ENCODE measurements at regions not wholly inside any gene's neighbourhood (a gene's known extent, or its start where the extent isn't known, plus 50 kb on each side); places are given as distances from the start of the nearest gene placed in this dataset.
"Not testable (repeated sequence)": the region's sequence is repeated elsewhere in the genome, so short reads cannot be mapped to it uniquely, and the experiment has no call there.

- Mint-ChIP-seq H3K27me3 (peaks cover 28% of the 10 kb centered on the region), H3K36me3 (ENCODE audit: low read depth) (no peaks in the 10 kb centered on the region), H3K4me1 (ENCODE audit: low read depth) (peaks cover 21% of the 10 kb centered on the region), H3K27ac (peak overlapping the region; percentile 88), H3K9me3 (no peaks in the 10 kb centered on the region), H3K4me3 (peak overlapping the region; percentile 72)
- intact Hi-C loops (cut with micrococcal nuclease): no loop called here
Observed at GRCh38 chr14:34059037-34059924, 108.4 kb upstream of the EGLN3 start.

- H3K9me3 Mint-ChIP-seq: no peaks in the 10 kb centered on the region
- no peak overlapping the region for H3K27ac Mint-ChIP-seq
- H3K36me3 Mint-ChIP-seq (ENCODE audit: low read depth): no peaks in the 10 kb centered on the region
- no peak overlapping the region for H3K4me3 Mint-ChIP-seq
- peaks cover 28% of the 10 kb centered on the region for H3K27me3 Mint-ChIP-seq
- intact Hi-C loops (cut with micrococcal nuclease): no loop called here
- H3K4me1 Mint-ChIP-seq (ENCODE audit: low read depth): peaks cover 21% of the 10 kb centered on the region
Observed at GRCh38 chr14:34058510-34058909, 107.6 kb upstream of the EGLN3 start.

DNA sequence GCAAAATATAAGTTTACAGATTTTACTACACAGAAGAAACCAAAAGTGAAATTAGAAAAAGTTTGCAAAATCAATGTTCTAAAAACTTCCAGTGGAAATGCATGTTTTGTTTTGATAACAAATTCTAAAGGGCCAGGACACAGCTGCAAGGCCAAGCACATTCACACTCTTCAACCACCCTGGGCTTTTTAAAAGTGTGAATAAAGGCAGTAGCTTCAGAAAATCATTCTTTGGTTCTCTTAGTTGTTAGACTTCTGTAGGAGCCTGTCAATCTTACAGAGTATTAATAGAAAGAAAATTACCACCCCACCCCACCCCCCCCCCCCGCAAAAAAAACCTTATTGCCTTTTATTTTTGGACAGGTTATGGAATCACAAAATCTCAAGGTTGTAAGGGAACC, 105.2 kb upstream of the EGLN3 start:
- peaks cover 32% of the 10 kb centered on the region for H3K4me1 Mint-ChIP-seq (ENCODE audit: low read depth)
- H3K4me3 Mint-ChIP-seq: no peak overlapping the region
- no peaks in the 10 kb centered on the region for H3K36me3 Mint-ChIP-seq (ENCODE audit: low read depth)
- H3K27me3 Mint-ChIP-seq: peaks cover 24% of the 10 kb centered on the region
- intact Hi-C loops (cut with micrococcal nuclease): no loop called here
- H3K27ac Mint-ChIP-seq: no peak overlapping the region
- no peaks in the 10 kb centered on the region for H3K9me3 Mint-ChIP-seq

DNA sequence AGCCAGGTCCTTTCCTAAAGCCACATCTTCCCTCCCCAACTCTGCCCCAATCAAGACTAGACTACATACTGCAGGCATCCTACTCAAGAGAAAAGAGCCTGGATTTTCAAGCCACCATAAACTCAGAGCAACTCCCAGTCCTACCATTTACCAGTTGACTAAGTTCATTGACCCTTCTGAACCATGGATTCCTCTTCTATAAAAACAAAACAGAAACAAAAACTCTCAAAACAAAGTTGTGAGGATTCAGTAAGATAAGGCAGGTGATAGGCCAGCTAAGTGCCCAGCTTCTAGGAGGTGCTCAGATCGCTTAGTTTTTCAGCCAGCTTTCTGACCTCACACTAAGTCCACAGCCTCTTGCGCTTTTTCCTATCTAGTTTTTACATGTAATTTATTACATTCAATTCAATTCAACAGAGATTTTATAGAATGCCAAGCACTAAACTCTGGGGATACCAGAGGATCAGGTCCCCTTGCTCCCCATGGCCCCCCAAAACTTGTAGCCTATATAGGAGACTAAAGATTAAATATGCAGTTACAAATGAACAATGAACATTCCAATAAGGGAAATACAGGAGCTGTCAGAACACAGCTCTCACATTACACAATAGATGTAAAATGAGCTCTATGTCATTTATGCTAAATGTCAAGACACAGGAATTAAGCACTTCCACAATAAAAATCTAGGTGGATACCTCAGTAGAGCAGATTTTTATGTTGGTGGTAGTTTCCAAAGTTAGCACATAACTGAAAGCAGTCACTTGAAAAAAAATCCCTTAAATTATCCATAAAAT, 104.5 kb upstream of the EGLN3 start:
- Mint-ChIP-seq H3K36me3 (ENCODE audit: low read depth) (no peaks in the 10 kb centered on the region), H3K27me3 (peaks cover 26% of the 10 kb centered on the region), H3K9me3 (no peaks in the 10 kb centered on the region), H3K4me3 (no peak overlapping the region), H3K4me1 (ENCODE audit: low read depth) (peaks cover 25% of the 10 kb centered on the region), H3K27ac (no peak overlapping the region)
- intact Hi-C loops (cut with micrococcal nuclease): no loop called here

- intact Hi-C loops (cut with micrococcal nuclease): no loop called here
- Mint-ChIP-seq H3K9me3 (no peaks in the 10 kb centered on the region), H3K4me3 (no peak overlapping the region), H3K36me3 (ENCODE audit: low read depth) (no peaks in the 10 kb centered on the region), H3K4me1 (ENCODE audit: low read depth) (peaks cover 15% of the 10 kb centered on the region), H3K27me3 (peaks cover 25% of the 10 kb centered on the region), H3K27ac (no peak overlapping the region)
Observed at GRCh38 chr14:34053666-34054065, 102.8 kb upstream of the EGLN3 start.

- Mint-ChIP-seq H3K4me1 (ENCODE audit: low read depth) (peaks cover 15% of the 10 kb centered on the region), H3K27me3 (peaks cover 23% of the 10 kb centered on the region), H3K36me3 (ENCODE audit: low read depth) (no peaks in the 10 kb centered on the region), H3K9me3 (no peaks in the 10 kb centered on the region), H3K27ac (no peak overlapping the region), H3K4me3 (no peak overlapping the region)
- intact Hi-C loops (cut with micrococcal nuclease): no loop called here
Observed at GRCh38 chr14:34052658-34053014, 101.8 kb upstream of the EGLN3 start.

DNA sequence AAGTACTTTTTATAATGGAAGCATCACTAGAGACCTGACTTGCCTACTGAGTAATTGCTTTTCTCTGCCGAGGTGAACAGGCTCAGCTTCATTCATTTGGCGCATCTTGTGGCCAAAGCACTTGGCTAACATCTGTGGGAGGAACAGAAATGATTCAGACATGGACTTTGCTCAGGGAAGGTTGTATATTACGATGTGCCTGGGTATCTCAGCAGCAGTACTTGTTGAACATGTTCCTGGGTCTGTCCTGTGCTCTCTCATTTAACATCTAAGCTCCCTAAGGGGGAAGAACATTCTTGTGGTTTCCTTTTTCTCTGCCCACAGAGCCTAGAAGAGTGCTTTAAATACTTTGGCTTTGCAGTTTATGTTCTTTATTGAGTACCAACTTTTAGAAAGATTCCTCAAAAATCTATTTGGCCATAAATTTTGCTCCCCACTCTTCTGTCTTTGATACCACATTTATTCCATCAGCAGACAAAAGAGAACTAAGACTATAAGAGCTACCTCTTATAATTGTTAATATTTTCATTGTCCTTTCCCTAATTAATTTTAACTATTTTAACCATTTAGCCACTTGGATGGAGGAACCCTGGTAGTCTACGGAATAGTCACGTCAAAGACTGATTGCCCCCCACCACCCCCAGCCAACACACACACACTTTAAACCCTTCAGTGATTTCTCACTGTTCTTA, 101.2 kb upstream of the EGLN3 start:
- Mint-ChIP-seq H3K4me1 (ENCODE audit: low read depth) (peaks cover 15% of the 10 kb centered on the region), H3K4me3 (no peak overlapping the region), H3K27ac (no peak overlapping the region)

DNA sequence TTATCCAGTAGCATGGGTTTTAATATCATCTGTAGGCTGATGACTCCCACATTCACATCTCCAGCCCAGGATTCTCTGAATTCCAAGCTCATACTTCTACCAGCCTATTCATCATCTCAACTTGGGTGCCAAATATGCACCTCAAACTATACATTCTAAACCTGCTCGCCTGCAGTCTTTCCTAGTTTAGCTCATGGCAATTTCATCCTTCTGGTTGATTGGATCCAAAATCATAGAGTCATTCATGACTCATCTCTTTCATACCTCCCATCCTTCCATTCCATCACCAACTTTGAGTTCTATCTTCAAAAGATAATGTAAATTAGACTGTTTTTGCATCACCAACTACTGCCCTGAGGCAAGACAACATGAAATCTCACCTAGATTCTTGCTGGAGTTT, 99.7 kb upstream of the EGLN3 start:
- Mint-ChIP-seq H3K36me3 (ENCODE audit: low read depth) (no peaks in the 10 kb centered on the region), H3K9me3 (no peaks in the 10 kb centered on the region), H3K27me3 (peaks cover 19% of the 10 kb centered on the region), H3K4me1 (ENCODE audit: low read depth) (peaks cover 15% of the 10 kb centered on the region), H3K27ac (no peak overlapping the region), H3K4me3 (no peak overlapping the region)
- intact Hi-C loops (cut with micrococcal nuclease): no loop called here

More for the DNA sequence above, 101.2 kb upstream of the EGLN3 start:
- H3K36me3 Mint-ChIP-seq (ENCODE audit: low read depth): no peaks in the 10 kb centered on the region
- H3K27me3 Mint-ChIP-seq: peaks cover 19% of the 10 kb centered on the region
- no peaks in the 10 kb centered on the region for H3K9me3 Mint-ChIP-seq
- intact Hi-C loops (cut with micrococcal nuclease): no loop called here

- intact Hi-C loops (cut with micrococcal nuclease): no loop called here
- Mint-ChIP-seq H3K27me3 (peaks cover 15% of the 10 kb centered on the region), H3K4me1 (ENCODE audit: low read depth) (peaks cover 15% of the 10 kb centered on the region), H3K4me3 (no peak overlapping the region), H3K27ac (no peak overlapping the region), H3K36me3 (ENCODE audit: low read depth) (no peaks in the 10 kb centered on the region), H3K9me3 (no peaks in the 10 kb centered on the region)
Observed at GRCh38 chr14:34049790-34050189, 98.9 kb upstream of the EGLN3 start.

DNA sequence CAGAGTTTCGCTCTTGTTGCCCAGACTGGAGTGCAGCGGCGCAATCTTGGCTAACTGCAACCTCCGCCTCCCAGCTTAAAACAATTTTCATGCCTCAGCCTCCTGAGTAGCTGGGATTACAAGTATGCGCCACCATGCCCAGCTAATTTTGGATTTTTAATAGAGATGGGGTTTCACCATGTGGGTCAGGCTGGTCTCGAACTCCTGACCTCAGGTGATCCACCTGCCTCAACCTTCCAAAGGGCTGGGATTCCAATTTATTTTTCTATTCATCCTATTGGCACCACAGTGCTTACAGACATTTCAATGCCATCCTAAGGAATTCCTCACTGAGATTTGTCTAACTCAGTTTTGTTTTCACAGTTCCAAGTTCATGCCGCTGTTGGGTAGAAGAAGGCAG, 98.3 kb upstream of the EGLN3 start:
- Mint-ChIP-seq H3K27me3 (peaks cover 18% of the 10 kb centered on the region), H3K4me1 (ENCODE audit: low read depth) (peaks cover 15% of the 10 kb centered on the region)
- intact Hi-C loops (cut with micrococcal nuclease); H3K27ac Mint-ChIP-seq; H3K36me3 Mint-ChIP-seq (ENCODE audit: low read depth); H3K4me3 Mint-ChIP-seq; H3K9me3 Mint-ChIP-seq: not testable (repeated sequence)

DNA sequence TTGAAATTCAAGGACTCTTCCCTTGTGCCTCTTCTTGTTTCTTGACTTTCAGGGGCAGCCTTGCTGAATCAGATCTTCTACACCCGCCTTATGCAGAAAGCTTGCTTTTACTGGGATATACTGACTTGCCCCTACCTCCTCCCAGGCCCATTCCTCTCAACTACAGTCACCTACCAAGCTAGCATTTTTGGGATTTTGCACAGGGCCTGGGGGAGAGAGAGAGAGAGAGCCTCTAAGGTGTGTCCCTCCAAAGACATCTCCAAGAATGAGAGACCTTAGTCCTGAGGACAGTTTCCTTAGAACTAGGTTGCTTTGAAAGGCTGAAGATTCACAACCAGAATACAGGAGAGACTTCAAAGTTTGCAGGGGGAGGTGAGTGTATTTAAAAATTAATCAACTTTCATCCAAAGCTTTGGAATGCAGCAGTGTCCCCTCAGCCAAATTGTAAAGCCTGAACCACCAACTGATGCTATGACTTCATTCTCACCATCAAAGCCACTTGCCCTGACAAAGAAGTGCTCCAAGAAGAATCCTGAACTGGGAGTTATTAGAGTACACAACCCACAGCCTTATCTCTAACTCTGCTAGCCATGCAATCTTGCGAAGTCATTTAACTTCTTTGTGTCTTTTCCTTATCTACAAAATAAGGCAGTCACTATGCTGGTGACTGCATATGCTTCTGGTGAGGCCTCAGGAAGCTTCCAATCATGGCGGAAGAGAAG, 96.1 kb upstream of the EGLN3 start:
- H3K27ac Mint-ChIP-seq: no peak overlapping the region
- peaks cover 3% of the 10 kb centered on the region for H3K4me1 Mint-ChIP-seq (ENCODE audit: low read depth)
- no peak overlapping the region for H3K4me3 Mint-ChIP-seq
- intact Hi-C loops (cut with micrococcal nuclease): no loop called here
- H3K9me3 Mint-ChIP-seq: no peaks in the 10 kb centered on the region
- H3K36me3 Mint-ChIP-seq (ENCODE audit: low read depth): no peaks in the 10 kb centered on the region
- peaks cover 14% of the 10 kb centered on the region for H3K27me3 Mint-ChIP-seq

DNA sequence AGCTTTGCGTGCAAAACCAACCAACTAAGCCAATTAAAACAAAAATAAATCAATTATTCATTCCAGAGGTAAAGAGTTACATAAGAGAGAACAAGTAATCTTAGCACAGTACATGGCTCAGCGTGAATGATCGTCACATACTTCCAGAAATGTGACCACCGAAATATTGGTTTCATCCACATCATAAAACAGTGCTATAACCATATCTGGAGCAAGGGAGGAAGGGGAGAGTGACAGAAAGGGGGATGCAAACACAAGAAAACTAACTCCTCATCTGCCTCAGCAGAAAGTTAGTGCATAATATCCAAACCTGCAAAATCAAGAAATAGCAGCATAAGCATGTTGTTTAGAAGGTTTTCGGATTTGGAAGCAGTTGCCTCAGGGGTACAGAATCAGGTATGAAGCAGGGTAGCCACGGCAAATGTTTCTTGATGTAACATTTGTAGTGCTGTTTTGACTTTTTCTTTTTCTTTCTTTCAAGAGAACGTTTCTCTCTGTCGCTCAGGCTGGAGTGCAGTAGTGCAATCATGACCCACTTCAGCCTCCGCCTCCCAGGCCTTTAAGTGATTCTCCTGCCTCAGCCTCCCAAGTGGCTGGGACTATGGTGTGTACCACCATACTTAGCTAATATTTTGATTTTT, 93.9 kb upstream of the EGLN3 start:
- Mint-ChIP-seq H3K27me3 (peaks cover 7% of the 10 kb centered on the region), H3K4me1 (ENCODE audit: low read depth) (no peaks in the 10 kb centered on the region), H3K27ac (no peak overlapping the region), H3K4me3 (no peak overlapping the region), H3K36me3 (ENCODE audit: low read depth) (no peaks in the 10 kb centered on the region), H3K9me3 (no peaks in the 10 kb centered on the region)
- intact Hi-C loops (cut with micrococcal nuclease): no loop called here

- Mint-ChIP-seq H3K4me3 (no peak overlapping the region), H3K27ac (no peak overlapping the region), H3K9me3 (no peaks in the 10 kb centered on the region), H3K36me3 (ENCODE audit: low read depth) (no peaks in the 10 kb centered on the region), H3K27me3 (peaks cover 6% of the 10 kb centered on the region), H3K4me1 (ENCODE audit: low read depth) (no peaks in the 10 kb centered on the region)
- intact Hi-C loops (cut with micrococcal nuclease): no loop called here
Observed at GRCh38 chr14:34044373-34044637, 93.4 kb upstream of the EGLN3 start.

Data from dendritic cell treated with granulocyte-macrophage colony-stimulating factor and Interleukin-4, amounts not matched to agents 40 ng/mL and 50 ng/mL, for 4 days (primary cell).